Adrenal gland (tissue), 5 donors: ENCODE measurements at regions not wholly inside any gene's neighbourhood (a gene's known extent, or its start where the extent isn't known, plus 50 kb on each side); places are given as distances from the start of the nearest gene placed in this dataset.

Source experiments
- CTCF ChIP-seq, 6 experiments: fragments of 450-650 bp in 4 of 6; fragments of 200-600 bp in 2 of 6; sonication (generic) in 1 of 6; IDR thresholded peaks; 1 replicate in 5 of 6; 2 replicates in 1 of 6; pipeline versions ENCODE4 v1.5.1 to v1.8.0; 2016 to 2021; ENCODE audit warnings: antibody characterized with exemption in 6 of 6, mild to moderate bottlenecking in 2 of 6, moderate library complexity in 1 of 6
- POLR2A ChIP-seq, 2 donors: fragments of 450-650 bp; IDR thresholded peaks; one replicate each; pipeline ENCODE4 v1.6.1; 2017; ENCODE audit warnings: antibody characterized with exemption in 2 of 2, mild to moderate bottlenecking in 2 of 2, moderate library complexity in 1 of 2
- donor health status: DM: no; HTN: no; CAD: no.

DNA sequence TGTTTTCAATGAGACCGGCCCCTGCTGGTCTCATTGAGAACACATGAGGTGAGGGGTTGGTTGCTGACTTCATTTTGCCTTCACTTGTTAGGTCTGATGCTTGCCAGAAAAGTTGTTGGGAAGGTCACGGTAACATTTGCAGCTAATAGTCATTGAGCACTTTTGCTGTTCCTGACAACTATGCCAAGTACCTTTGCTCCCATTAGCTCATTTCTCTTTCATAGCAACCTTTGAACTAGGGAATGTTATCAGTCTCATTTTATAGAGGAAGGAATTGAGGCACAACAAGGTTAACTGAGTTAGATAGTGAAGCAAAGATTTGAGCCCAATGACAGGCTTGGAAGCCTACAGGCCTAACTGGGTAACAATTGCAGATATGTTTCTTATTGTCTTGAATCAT, 195.4 kb upstream of the LARGE1 start:
- TF ChIP-seq POLR2A (IDR thresholded peaks at IDR 0.05) (no peak), CTCF (IDR thresholded peaks at IDR 0.05) (no peak)
